K562 (cell line): ENCODE measurements at regions not wholly inside any gene's neighbourhood (a gene's known extent, or its start where the extent isn't known, plus 50 kb on each side); places are given as distances from the start of the nearest gene placed in this dataset.

ENCODE experiments used
- ATAC-seq: fragments of 200-7000 bp; cut with Tn5 transposase; 3 replicates; pipeline ENCODE4 v1.9.1; 2020; ENCODE audit warnings: moderate library complexity
- BruUV-seq: library from RNA; stranded (reverse); fragments of 400-500 nt; replicated peaks from 2 replicates; lab custom pipeline; 2021; lab: Mats Ljungman, UMichigan
- CTCF ChIA-PET: fragments of 300-600 bp; formaldehyde crosslinking; extraction: SDS; loops from one replicate; lab custom pipeline; 2021; ENCODE audit warnings: low intra/inter-chr PET ratio; lab: Yijun Ruan, JAX
- POLR2A ChIA-PET: fragments of 300-600, 350-650 bp; sonication (Branson Sonifier 250); formaldehyde crosslinking; extraction: SDS; loops from one replicate; lab custom pipeline; 2021; ENCODE audit warnings: antibody characterized with exemption, inconsistent platforms; lab: Yijun Ruan, JAX
- DNase-seq, 4 experiments: peaks; one replicate each; pipeline versions ENCODE4 v3.0.0 to v3.0.0-alpha.2; 2011 to 2018; ENCODE audit warnings: low spot score in 3 of 4, mixed read lengths in 3 of 4; ENCODE audit errors: extremely low read depth in 1 of 4
- FAIRE-seq: peaks from 2 replicates; lab custom pipeline; 2011; peaks lifted over from hg19 to GRCh38; lab: Jason Lieb, UNC
- H2AFZ ChIP-seq: 2 replicates; pipeline ENCODE4 v1.6.0; 2011; ENCODE audit warnings: low read depth, low read length, control low read depth, inconsistent platforms
- H3K27ac ChIP-seq: fragments of 200-600 bp; 3 replicates; pipeline ENCODE4 v1.8.0; 2011; ENCODE audit warnings: low read depth, mild to moderate bottlenecking, control low read depth, inconsistent platforms, low read length, moderate library complexity, mixed read lengths; ENCODE audit errors: extremely low read depth
- H3K27me3 ChIP-seq, 2 experiments: fragments of 300-600 bp in 1 of 2; 2 replicates in 1 of 2; 3 replicates in 1 of 2; pipeline versions ENCODE4 v1.6.0 to v1.8.0; 2011; ENCODE audit warnings: inconsistent platforms in 2 of 2, low read length in 2 of 2, mild to moderate bottlenecking in 1 of 2, mixed read lengths in 1 of 2, moderate library complexity in 1 of 2; ENCODE audit not compliant: control insufficient read depth in 2 of 2, insufficient read depth in 2 of 2
- H3K36me3 ChIP-seq: fragments of 300-600 bp; 3 replicates; pipeline ENCODE4 v1.8.0; 2011; ENCODE audit warnings: mild to moderate bottlenecking, low read length, inconsistent platforms; ENCODE audit not compliant: control insufficient read depth, insufficient read depth
- H3K4me1 ChIP-seq, 2 experiments: fragments of 200-600 bp in 1 of 2; replicated peaks in 1 of 2; 2 replicates in 1 of 2; 3 replicates in 1 of 2; pipeline versions ENCODE4 v1.5.1 to v1.8.0; 2011; ENCODE audit warnings: inconsistent platforms in 2 of 2, low read length in 2 of 2, mild to moderate bottlenecking in 1 of 2, mixed read lengths in 1 of 2, moderate library complexity in 1 of 2; ENCODE audit not compliant: control insufficient read depth in 2 of 2, insufficient read depth in 2 of 2
- H3K4me2 ChIP-seq: 2 replicates; pipeline ENCODE4 v1.6.1; 2011; ENCODE audit warnings: low read length, control low read depth, inconsistent platforms, mixed read lengths; ENCODE audit not compliant: insufficient read depth
- H3K4me3 ChIP-seq: fragments of 200-600 bp; sonication (generic), shearing (Covaris generic); 2 replicates; pipeline ENCODE4 v1.5.1; 2016; ENCODE audit warnings: control low read depth, inconsistent platforms
- H3K79me2 ChIP-seq: fragments of 200-600 bp; 3 replicates; pipeline ENCODE4 v1.8.0; 2011; ENCODE audit warnings: low read length, inconsistent platforms; ENCODE audit not compliant: control insufficient read depth, insufficient read depth
- H3K9ac ChIP-seq, 2 experiments: 2 replicates each; pipeline versions ENCODE4 v1.6.0 to v1.6.1; 2011; ENCODE audit warnings: low read depth in 2 of 2, low read length in 2 of 2, control low read depth in 1 of 2, inconsistent platforms in 1 of 2, mild to moderate bottlenecking in 1 of 2, mixed read lengths in 1 of 2; ENCODE audit not compliant: insufficient read depth in 1 of 2
- H3K9me1 ChIP-seq: one replicate; pipeline ENCODE4 v1.6.0; 2011; ENCODE audit warnings: inconsistent platforms, mild to moderate bottlenecking, low read length, moderate library complexity; ENCODE audit not compliant: control insufficient read depth, insufficient read depth
- H3K9me3 ChIP-seq: replicated peaks from 2 replicates; pipeline ENCODE4 v1.5.1; 2011; ENCODE audit warnings: low read depth, low read length, inconsistent platforms; ENCODE audit not compliant: control insufficient read depth, insufficient read depth
- H4K20me1 ChIP-seq: replicated peaks from 2 replicates; pipeline ENCODE4 v1.6.1; 2011; ENCODE audit warnings: low read length, inconsistent platforms, mixed read lengths; ENCODE audit not compliant: control insufficient read depth, insufficient read depth
- NR2F6 ChIP-seq: fragments of 450-650 bp; formaldehyde crosslinking; IDR thresholded peaks from 2 replicates; pipeline ENCODE4 v1.4.0; 2020; ENCODE audit warnings: mild to moderate bottlenecking
- PCBP1 ChIP-seq: fragments of 200-400 bp; formaldehyde crosslinking; IDR thresholded peaks from 2 replicates; pipeline ENCODE4 v1.6.1; 2018; ENCODE audit warnings: mild to moderate bottlenecking, low read depth, low read length; ENCODE audit not compliant: poor library complexity, severe bottlenecking
- PML ChIP-seq: IDR thresholded peaks from 2 replicates; pipeline ENCODE4 v1.6.1; 2012; ENCODE audit warnings: low read length, inconsistent platforms
- POLR2B ChIP-seq: fragments of 450-650 bp; IDR thresholded peaks from 2 replicates; pipeline ENCODE4 v1.6.1; 2018; ENCODE audit warnings: low read depth; ENCODE audit not compliant: partially characterized antibody
- RAD51 ChIP-seq: fragments of 450-650 bp; IDR thresholded peaks from 2 replicates; pipeline ENCODE4 v1.7.1; 2016; ENCODE audit warnings: low read depth, mild to moderate bottlenecking, borderline replicate concordance
- SUPT5H ChIP-seq: fragments of 450-650 bp; IDR thresholded peaks from 2 replicates; pipeline ENCODE4 v1.6.1; 2016
- TEAD4 ChIP-seq, 2 experiments: sonication (generic) in 1 of 2; formaldehyde crosslinking in 1 of 2; IDR thresholded peaks; 2 replicates each; pipeline versions ENCODE4 v1.6.1 to v1.8.0; 2012 to 2022; ENCODE audit warnings: borderline replicate concordance in 1 of 2, inconsistent platforms in 1 of 2, low read length in 1 of 2, mild to moderate bottlenecking in 1 of 2, missing genetic modification reagents in 1 of 2
- ZFP30 ChIP-seq: fragments of 250-450 bp; sonication (Bioruptor Pico); IDR thresholded peaks from 2 replicates; pipeline ENCODE4 v1.8.0; 2022; ENCODE audit warnings: moderate library complexity, mild to moderate bottlenecking, inconsistent platforms, borderline replicate concordance
- ZFP36 ChIP-seq: fragments of 150-350 bp; IDR thresholded peaks from 2 replicates; pipeline ENCODE4 v1.6.1; 2018; ENCODE audit warnings: low read length, low read depth; ENCODE audit not compliant: partially characterized antibody
- ZNF133 ChIP-seq: fragments of 250-450 bp; sonication (Bioruptor Pico); IDR thresholded peaks from 2 replicates; pipeline ENCODE4 v1.4.0; 2020; ENCODE audit warnings: mild to moderate bottlenecking
- WGBS: fragments of 100-300 bp; shearing (Covaris generic); methylation state at CpG from one replicate; pipeline ENCODE4 v1.1.6; 2016; ENCODE audit warnings: low coverage, mixed read lengths; ENCODE audit not compliant: insufficient coverage; ENCODE audit errors: missing lambda C conversion rate; 5-methylcytosine and 5-hydroxymethylcytosine counted together
- in situ Hi-C: fragments of 300-500 bp; cut with MboI; formaldehyde crosslinking; loops from 4 replicates; pipeline ENCODE4 v1.15.0; 2018; ENCODE audit warnings: inconsistent platforms, mixed read lengths
- intact Hi-C: fragments of 100-400 bp; cut with micrococcal nuclease; formaldehyde crosslinking; loops from 2 replicates; pipeline ENCODE4 v1.14.2; 2022
- TF ChIP-seq, protein P1 (sequence below): fragments of 250-450 bp; sonication (Bioruptor Pico); IDR thresholded peaks from 2 replicates; pipeline ENCODE4 v1.5.1; 2021; ENCODE audit warnings: mild to moderate bottlenecking
- TF ChIP-seq, protein P2 (sequence below): fragments of 450-650 bp; IDR thresholded peaks from 2 replicates; pipeline ENCODE4 v1.6.1; 2016; ENCODE audit warnings: low read depth, mild to moderate bottlenecking, moderate library complexity

GRCh38 chr18:44508474-44508873 is 172.2 kb upstream of the SETBP1 start (continued):
- TF ChIP-seq TEAD4 (IDR thresholded peaks at IDR 0.05; ENCODE audit: low read length) (no peak), TEAD4 (CRISPR knock-in tag; IDR thresholded peaks at IDR 0.05; ENCODE audit: borderline replicate concordance) (no peak), ZNF133 (CRISPR knock-in tag) (no peak), NR2F6 (CRISPR knock-in tag) (no peak)

- H3K4me1 ChIP-seq, result no peaks in the 10 kb centered on the region
- FAIRE-seq, result no peak
Observed at GRCh38 chr18:44509048-44509447, 171.6 kb upstream of the SETBP1 start.

More at GRCh38 chr18:44509048-44509447, 171.6 kb upstream of the SETBP1 start:
- BruUV-seq, result no TSS peak
- intact Hi-C loops (no loop called here), in situ Hi-C loops (no loop called here)
- POLR2A ChIA-PET, result no interaction called here
- DNase-seq, result no peak
- no peaks in the 10 kb centered on the region for H3K27me3 ChIP-seq
- H3K27ac ChIP-seq, result no peak overlapping the region
- H3K79me2 ChIP-seq, result no peaks in the 10 kb centered on the region
- no peaks in the 10 kb centered on the region for H3K9me3 ChIP-seq
- H3K4me2 ChIP-seq, result no peak overlapping the region
- no peak for ATAC-seq
- no peak overlapping the region for H3K4me3 ChIP-seq
- H3K36me3 ChIP-seq, result no peaks in the 10 kb centered on the region
- H2AFZ ChIP-seq, result no peak overlapping the region
- H3K9ac ChIP-seq, result no peak overlapping the region
- TF ChIP-seq, protein P1, sequence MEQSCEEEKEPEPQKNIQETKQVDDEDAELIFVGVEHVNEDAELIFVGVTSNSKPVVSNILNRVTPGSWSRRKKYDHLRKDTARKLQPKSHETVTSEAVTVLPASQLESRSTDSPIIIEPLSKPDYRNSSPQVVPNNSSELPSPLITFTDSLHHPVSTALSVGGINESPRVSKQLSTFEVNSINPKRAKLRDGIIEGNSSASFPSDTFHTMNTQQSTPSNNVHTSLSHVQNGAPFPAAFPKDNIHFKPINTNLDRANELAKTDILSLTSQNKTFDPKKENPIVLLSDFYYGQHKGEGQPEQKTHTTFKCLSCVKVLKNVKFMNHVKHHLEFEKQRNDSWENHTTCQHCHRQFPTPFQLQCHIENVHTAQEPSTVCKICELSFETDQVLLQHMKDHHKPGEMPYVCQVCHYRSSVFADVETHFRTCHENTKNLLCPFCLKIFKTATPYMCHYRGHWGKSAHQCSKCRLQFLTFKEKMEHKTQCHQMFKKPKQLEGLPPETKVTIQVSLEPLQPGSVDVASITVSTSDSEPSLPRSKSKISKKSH (CRISPR knock-in tag), result no peak
- no peak for TF ChIP-seq PML
- TF ChIP-seq, protein P2, sequence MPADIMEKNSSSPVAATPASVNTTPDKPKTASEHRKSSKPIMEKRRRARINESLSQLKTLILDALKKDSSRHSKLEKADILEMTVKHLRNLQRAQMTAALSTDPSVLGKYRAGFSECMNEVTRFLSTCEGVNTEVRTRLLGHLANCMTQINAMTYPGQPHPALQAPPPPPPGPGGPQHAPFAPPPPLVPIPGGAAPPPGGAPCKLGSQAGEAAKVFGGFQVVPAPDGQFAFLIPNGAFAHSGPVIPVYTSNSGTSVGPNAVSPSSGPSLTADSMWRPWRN, result no peak
- TF ChIP-seq POLR2B, result no peak
- no peak for TF ChIP-seq ZFP36
- no peak for TF ChIP-seq PCBP1
- no peak for TF ChIP-seq ZFP30
- TF ChIP-seq SUPT5H, result no peak
- TF ChIP-seq RAD51, result no peak
- TF ChIP-seq, all 486 proteins: peak for 0
- Histone ChIP-seq H3K9me1 (no peaks in the 10 kb centered on the region), H4K20me1 (no peaks in the 10 kb centered on the region)
- CTCF ChIA-PET, result no interaction called here
- 11% methylated on average over 2 of the region's 2 CpGs for WGBS
